HG02885 (cell line): ENCODE measurements at regions not wholly inside any gene's neighbourhood (a gene's known extent, or its start where the extent isn't known, plus 50 kb on each side); places are given as distances from the start of the nearest gene placed in this dataset.

ENCODE experiments used
- ATAC-seq: cut with Tn5 transposase; IDR thresholded peaks from one replicate; pipeline ENCODE4 v1.9.1; 2021; ENCODE audit warnings: mild to moderate bottlenecking; ENCODE audit not compliant: unreplicated experiment, poor library complexity

DNA sequence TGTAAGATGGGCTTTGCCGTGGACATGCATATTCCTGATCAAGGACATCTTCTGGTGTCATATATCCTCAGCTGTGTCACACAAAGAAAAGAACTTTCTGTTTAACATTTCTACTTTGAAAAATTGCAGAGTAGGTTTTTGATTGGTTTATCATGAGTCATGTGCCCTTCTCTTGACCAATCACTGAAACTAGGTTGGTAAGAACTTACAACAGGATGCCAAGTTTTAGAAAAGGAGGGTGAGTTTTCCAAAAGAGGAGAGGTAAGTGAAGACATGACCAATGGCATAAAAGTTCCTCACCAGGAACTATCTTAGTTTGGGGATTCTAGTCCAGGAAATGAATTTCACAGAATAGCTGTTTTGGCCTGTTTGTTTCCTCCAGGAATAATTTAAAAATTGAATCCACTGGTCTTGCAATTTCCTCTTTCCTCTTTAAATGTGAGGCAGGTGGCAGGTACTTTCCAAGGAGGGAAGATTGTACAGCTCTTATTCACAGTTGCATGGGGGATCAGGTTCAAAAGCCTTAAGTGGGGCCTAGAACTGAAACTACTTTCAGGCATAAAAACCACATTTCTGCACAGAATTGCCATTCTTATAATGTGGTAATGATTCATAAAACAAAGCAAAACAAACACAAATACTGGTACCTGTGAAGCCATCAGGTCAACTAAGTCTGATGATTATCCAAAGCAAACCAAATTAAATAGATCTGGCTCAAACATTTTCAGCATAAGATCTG, 1114.5 kb upstream of the LCORL start:
- ATAC-seq = no peak

DNA sequence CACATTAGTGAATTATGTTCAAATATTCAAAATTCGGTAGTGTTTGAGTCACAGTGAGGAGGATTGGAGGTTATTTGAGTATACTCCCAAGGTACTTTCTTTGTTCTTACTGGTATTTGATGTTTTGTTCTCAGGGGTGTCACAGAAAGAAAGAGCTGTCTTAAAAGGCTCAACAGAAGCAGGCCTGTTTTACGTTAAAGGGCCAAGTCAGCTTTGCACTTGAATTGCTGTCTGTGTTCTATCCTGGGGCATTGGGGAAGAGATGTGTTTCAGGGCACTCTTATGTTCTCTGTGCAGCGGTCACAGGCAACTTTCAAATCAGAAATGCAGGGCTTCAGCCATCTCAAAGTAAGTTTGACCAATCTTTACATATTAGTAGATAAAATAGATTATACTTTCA, 1113.1 kb upstream of the LCORL start:
- ATAC-seq = no peak

GRCh38 chr4:19133315-19133714, 1111.8 kb upstream of the LCORL start:
- no peak for ATAC-seq

- no peak for ATAC-seq
These were observed 1109.3 kb upstream of the LCORL start for GRCh38 chr4:19130866-19131265.

- no peak for ATAC-seq
These were observed 1106.6 kb upstream of the LCORL start for GRCh38 chr4:19128176-19128575.

DNA sequence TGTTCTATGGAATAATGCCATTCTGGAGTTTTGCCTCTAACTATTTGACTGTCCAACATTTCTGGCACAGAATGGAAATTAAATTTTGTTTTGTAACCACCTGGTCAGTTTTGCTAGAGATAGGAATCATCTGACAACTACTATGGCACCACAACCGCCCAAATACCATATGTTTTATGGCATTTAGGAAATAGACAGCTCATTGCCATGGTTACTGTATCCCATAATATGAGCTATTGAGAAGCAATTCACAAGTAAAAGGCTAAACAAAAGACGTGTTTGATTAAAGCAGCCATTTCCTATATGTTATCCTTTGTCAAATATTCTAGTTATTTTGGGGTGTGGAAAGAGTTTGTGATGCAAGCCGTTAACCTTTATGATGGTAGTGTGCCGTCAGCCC, 1105.3 kb upstream of the LCORL start:
- no peak for ATAC-seq

- no peak for ATAC-seq
These were observed 1102.1 kb upstream of the LCORL start for GRCh38 chr4:19123681-19124080.

DNA sequence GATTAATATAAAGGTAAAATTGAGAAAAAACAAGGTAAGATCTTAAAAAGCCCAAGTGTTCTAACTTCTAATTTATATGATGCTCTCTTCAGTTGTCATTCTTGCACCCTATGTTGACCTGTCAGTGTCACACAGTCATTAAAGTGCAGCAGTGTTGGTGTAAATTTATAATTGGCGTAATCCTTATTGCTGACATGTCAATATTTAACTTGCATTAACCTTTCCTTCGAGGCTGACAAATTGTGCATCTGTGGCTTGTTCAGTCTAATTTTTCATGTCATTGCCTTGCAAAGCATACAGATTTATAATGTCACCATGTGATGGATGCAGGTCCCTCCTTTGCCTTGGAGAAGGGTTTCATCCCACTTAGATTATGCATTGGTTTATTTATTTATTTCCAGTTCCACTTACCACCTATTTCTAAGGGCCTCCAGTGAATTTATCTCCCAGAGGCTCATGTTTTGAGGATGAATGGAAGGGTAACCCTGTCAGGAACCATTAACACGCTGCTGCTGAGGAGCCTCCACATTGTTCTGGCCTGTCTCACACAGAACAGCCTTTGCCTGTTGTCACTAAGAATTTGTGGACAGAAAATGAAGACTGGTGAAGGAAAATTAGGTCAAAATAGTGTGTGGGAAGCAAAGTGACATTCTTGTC, 1098.5 kb upstream of the LCORL start:
- no peak for ATAC-seq

DNA sequence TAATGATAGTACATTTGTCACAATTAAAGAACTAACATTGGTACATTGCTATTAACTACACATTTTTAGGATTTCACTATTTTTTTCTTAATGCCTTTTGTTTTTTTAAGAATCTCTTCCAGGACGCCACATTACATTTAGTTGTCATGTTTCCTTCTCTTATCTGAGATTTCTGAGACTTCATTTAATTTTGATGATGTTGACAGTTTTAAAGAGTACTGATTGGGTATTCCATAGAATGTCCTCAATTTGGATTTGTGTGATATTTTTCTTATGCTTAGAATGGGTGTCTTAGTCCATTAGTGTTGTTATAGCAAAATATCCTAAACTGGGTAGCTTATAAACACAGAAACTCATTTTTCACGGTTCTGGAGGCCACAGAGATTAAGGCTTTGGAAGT, 1095.5 kb upstream of the LCORL start:
- no peak for ATAC-seq

DNA sequence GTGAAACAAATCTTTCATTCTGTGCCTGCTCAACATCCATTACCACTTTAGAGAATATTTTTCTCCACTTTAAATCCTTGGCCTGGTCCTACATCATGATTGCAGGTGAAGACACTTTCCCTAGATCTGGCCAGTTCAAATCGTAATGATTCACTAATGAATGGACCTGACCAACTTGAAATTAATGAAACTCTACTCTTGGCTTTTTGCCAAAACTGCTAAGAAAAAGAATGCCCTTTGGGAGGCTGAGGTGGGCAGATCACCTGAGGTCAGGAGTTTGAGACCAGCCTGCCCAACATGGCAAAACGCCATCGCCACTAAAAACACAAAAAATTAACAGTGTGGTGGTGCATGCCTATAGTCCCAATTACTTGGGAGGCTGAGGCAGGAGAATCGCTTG, 1082.6 kb upstream of the LCORL start:
- no peak for ATAC-seq

DNA sequence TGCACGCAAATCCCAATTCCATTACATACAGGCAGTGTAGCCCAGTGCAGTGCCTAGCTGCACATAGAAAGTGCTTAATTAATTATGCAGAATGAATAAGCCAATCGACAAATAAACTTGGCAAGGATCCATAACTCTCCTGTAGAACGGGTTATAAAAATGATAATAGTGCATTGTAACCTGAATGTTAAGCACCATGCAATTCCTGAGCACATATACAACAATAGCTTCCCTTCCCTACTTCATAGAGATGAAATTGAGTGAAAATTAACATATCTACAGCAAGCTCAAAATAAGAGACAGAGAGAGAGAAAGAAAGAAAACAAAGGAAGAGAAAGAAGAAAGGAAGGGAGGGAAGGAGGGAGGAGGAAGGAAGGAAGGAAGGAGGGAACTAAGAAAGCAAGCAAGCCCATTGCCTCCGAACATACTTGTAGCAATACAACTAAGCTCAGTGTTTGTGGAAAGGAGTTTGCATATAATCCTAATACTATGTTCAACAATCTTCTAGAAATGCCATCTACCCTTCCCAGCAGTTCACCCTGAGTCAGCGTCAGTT, 1074.0 kb upstream of the LCORL start:
- no peak for ATAC-seq

DNA sequence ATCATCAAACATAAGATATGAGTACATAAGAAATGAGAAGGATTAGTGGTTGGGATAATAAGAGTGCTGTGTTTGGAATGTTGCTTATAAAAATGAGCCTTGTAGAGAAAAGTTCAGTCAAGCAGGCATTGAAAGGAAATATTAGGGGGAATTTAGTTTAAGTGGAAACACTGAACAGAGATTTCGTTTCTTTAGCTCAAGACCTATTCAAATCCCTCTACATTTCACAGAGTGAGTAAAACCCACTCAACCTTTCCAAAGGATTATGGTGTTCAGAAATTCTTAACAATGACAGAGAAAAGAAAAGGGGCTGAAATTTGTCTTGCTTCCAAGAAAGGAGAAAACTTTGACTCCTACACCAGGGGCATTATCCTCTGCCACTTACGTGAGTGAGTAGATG, 1072.4 kb upstream of the LCORL start:
- no peak for ATAC-seq

DNA sequence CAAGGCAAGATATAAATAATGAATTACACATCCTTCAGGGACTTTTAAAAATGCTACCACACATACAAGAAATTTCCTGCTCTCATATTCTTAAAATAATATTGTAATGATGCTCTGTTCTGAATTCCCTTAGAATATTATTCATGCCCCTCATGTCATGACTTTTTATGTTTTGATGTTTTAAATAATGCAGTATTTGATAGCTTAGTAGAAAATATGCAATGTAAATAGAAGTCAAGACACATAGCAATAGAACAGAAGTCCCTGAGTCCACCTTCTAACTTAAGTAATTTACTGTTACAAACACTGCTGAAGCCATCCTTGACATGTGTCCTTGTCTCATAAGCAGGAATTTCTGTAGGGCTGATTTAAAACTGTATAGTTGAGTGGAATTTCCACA, 1071.2 kb upstream of the LCORL start:
- ATAC-seq = no peak

- ATAC-seq = no peak
These were observed 1052.5 kb upstream of the LCORL start for GRCh38 chr4:19074036-19074435.

DNA sequence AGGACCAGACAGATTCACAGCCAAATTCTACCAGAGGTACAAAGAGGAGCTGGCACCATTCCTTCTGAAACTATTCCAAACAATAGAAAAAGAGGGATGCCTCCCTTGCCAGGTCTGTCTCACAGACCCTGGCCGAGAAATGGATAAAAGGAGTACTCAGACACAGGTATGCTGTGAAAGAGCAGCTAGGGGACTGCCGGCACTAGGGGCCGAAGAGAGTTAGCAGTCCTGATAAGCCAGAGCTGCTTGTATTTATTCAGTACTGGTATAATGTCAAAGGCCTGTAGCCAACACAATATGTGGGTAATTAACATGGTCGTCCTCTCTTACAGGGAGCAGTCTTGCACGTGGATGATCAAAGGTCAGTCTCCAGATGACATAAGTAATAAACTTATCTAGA, 1042.1 kb upstream of the LCORL start:
- ATAC-seq = no peak

GRCh38 chr4:19054916-19055315, 1033.4 kb upstream of the LCORL start:
- no peak for ATAC-seq

DNA sequence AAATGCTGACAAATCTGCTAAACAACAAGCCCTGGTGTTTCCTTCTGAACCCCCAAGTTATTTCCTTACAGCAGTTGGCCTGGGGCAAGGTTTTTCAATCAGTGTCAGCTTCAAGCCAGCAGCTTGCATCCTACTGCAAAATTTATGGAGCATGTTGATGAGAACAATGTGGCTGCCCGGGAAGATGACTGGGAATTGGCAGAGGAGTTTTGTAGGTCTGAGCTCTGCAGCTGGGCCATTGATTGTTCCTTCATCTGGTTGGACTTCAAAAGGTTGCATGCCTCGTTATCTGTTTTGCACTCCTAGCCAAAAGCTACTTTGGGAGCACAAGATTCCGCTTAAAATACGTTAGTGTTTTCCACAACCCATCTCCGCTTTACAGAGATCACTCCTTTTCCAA, 1030.3 kb upstream of the LCORL start:
- ATAC-seq = no peak

DNA sequence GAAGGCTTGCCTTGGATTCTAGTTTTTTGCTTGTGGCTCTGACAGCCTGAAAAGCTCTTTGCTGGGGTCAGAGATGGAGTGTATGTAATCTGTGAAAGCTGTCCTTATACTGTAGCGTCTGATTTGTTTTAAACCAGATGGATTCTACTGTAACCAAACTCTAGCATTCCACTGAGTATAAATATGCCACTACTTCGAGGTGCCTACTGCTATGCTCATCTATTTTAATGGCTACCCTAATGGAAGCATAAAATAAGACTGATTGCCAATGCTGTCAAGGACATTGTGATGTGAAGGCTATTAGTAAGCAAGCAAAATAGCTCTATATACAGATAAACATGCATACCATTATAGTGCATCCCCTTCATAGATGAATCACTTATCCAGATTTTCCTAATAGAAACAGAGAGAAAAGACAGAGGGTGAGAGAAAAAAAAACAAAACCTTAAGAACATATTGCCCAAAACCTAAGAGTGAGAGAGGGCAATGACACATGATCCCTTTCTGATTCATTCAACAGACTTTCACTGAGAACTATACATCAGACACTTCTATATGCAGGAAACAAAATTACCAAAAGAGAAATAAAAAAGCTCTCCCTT, 1025.8 kb upstream of the LCORL start:
- no peak for ATAC-seq

GRCh38 chr4:19039816-19040215, 1018.3 kb upstream of the LCORL start:
- no peak for ATAC-seq

DNA sequence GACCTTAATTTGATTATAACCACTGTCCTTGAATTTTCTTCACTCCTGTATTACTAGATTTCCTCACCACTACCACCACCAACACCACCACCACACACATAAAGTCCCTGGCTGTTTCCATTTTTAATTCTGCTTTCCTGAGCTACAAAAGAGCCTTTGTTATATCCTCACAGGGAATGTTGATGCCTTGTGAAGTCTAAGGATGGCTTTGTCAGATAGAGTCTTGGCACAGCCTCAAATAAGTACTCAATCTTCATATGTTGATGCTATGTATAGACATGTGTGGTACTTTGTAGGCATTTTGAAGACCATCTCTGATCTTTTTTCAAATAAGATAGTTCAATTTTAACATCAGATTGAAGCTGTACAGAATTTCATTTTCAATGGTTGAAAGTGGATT, 1016.7 kb upstream of the LCORL start:
- ATAC-seq = no peak
